Ishikawa (cell line): ENCODE measurements at regions not wholly inside any gene's neighbourhood (a gene's known extent, or its start where the extent isn't known, plus 50 kb on each side); places are given as distances from the start of the nearest gene placed in this dataset.

Experiments
- REST ChIP-seq: IDR thresholded peaks from 2 replicates; pipeline ENCODE4 v1.6.1; 2012; ENCODE audit warnings: low read depth, mild to moderate bottlenecking
- TEAD4 ChIP-seq: IDR thresholded peaks from 2 replicates; pipeline ENCODE4 v1.6.1; 2012

- TF ChIP-seq TEAD4 = no peak
- no peak for TF ChIP-seq REST
Observed at GRCh38 chr3:177672252-177672911, 475.1 kb upstream of the TBL1XR1 start.
